ENCODE measurements at regions not wholly inside any gene's neighbourhood (a gene's known extent, or its start where the extent isn't known, plus 50 kb on each side); places are given as distances from the start of the nearest gene placed in this dataset.

DNA sequence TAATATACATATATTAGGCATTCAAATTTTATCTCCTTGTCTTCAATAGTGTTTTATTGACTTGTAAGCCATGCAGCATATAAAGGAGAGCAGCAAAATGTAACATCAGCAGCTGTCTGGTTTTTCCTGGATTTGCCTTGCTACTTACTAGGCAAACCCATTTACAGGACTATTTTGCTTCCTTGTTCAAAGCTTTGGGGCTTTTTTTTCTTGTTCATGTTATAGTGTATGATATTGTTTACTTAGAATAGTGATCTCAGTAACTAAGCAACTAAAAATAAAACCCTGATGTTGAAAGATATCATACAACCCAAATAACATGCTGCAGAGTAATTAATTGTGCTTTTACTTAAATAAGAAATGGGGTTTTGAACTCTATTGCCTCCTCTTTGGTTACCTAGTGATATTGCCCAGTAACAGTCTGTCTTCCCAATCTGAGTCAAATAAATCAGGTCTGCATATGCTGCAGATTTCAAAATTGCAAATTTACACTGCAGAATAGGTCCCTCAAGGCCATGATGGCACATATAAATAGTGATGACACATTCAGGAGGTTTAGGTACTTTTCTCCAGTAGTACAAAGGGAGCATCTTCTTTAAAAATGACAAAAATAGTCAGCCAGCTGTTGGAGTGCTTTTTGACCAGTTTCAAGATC lies 578.1 kb upstream of the NECTIN3 start:
- DNase-seq (no peak), ATAC-seq (no peak)
- Histone ChIP-seq H3K9me3 (ENCODE audit: control insufficient read depth in 2 of 3, low read length in 3 of 3) (no peaks in the 10 kb centered on the region), H3K4me3 (ENCODE audit: low read length) (no peak overlapping the region), H3K4me1 (ENCODE audit: control insufficient read depth in 2 of 2, insufficient read depth in 2 of 2, low read length in 2 of 2) (no peaks in the 10 kb centered on the region), H3K27ac (ENCODE audit: low read depth, low read length) (no peak overlapping the region), H3K36me3 (ENCODE audit: control insufficient read depth in 2 of 3, insufficient read depth in 3 of 3, low read length in 3 of 3) (no peaks in the 10 kb centered on the region), H3K27me3 (ENCODE audit: control insufficient read depth in 2 of 2, insufficient read depth in 2 of 2, low read length in 2 of 2) (peaks cover 0 to 4% of the 10 kb centered on the region in 2 donors)
- no peak overlapping the region for H3K4me3 Mint-ChIP-seq
- peaks cover 0 to 13% (median 3%) of the 10 kb centered on the region in 11 donors for H3K9me3 Mint-ChIP-seq
- ChIA-PET CTCF (no interaction called here), POLR2A (no interaction called here)
- peaks cover 0 to 13% (median 7%) of the 10 kb centered on the region in 5 donors for H3K27me3 Mint-ChIP-seq
- no peaks in the 10 kb centered on the region for H3K36me3 Mint-ChIP-seq
- no peak overlapping the region for H3K27ac Mint-ChIP-seq
- H3K4me1 Mint-ChIP-seq = no peaks in the 10 kb centered on the region
- intact Hi-C loops (cut with micrococcal nuclease) = no loop called here

DNA sequence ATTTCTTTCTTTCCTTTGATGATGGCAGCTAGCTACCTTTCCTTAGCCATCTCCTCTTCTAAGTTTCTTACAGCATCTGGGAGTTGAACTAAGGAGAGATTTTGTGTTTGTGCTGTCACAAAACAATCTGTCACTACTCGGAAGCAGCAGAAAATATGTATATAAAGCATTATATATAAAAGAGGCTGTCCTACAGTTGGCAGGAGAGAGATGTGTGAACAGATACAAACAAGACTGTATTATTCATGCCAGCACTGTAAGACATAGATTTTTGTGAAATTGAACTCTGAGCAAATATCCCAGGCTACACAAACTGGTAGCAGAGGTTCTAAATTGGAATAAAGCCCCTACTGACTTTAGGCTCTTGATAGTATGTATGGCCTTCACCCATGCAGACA lies 577.5 kb upstream of the NECTIN3 start:
- no peaks in the 10 kb centered on the region for H3K9me3 ChIP-seq (ENCODE audit: control insufficient read depth in 2 of 3, low read length in 3 of 3)
- intact Hi-C loops (cut with micrococcal nuclease) = no loop called here
- H3K4me3 Mint-ChIP-seq = no peak overlapping the region

DNA sequence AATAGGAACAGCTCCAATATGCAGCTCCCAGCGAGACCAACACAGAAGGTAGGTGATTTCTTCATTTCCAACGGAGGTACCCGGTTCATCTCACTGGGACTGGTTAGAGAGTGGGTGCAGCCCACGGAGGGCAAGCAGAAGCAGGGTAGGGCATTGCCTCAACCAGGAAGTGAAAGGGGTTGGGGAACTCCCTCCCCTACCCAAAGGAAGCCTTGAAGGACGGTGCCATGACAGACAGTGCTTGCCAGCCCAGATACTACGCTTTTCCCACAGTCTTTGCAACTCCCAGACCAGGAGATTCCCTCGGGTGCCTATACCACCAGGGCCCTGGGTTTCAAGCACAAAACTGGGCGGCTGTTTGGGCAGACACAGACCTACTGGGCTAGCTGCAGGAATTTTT lies 576.9 kb upstream of the NECTIN3 start:
- POLR2A ChIA-PET = no interaction called here
- Histone ChIP-seq H3K4me1 (ENCODE audit: control insufficient read depth in 2 of 2, insufficient read depth in 2 of 2, low read length in 2 of 2) (no peaks in the 10 kb centered on the region), H3K4me3 (ENCODE audit: low read length) (no peak overlapping the region), H3K27ac (ENCODE audit: low read depth, low read length) (no peak overlapping the region), H3K27me3 (ENCODE audit: control insufficient read depth in 2 of 2, insufficient read depth in 2 of 2, low read length in 2 of 2) (no peaks in the 10 kb centered on the region), H3K9me3 (ENCODE audit: control insufficient read depth in 2 of 3, low read length in 3 of 3) (no peaks in the 10 kb centered on the region), H3K36me3 (ENCODE audit: control insufficient read depth in 2 of 3, insufficient read depth in 3 of 3, low read length in 3 of 3) (no peaks in the 10 kb centered on the region)
- intact Hi-C loops (cut with micrococcal nuclease) = no loop called here
- Mint-ChIP-seq H3K36me3 (no peaks in the 10 kb centered on the region), H3K4me3 (no peak overlapping the region), H3K9me3 (peaks cover 0 to 6% (median 0%) of the 10 kb centered on the region in 11 donors), H3K27ac (no peak overlapping the region), H3K4me1 (no peaks in the 10 kb centered on the region), H3K27me3 (peaks cover 0 to 7% (median 7%) of the 10 kb centered on the region in 5 donors)
- CTCF ChIA-PET = no interaction called here
- ATAC-seq = no peak
- no peak for DNase-seq

More for the DNA sequence above, 577.5 kb upstream of the NECTIN3 start:
- ATAC-seq (no peak), DNase-seq (no peak)
- H3K27me3 Mint-ChIP-seq = peaks cover 0 to 10% (median 7%) of the 10 kb centered on the region in 5 donors
- no peaks in the 10 kb centered on the region for H3K27me3 ChIP-seq (ENCODE audit: control insufficient read depth in 2 of 2, insufficient read depth in 2 of 2, low read length in 2 of 2)
- peaks cover 0 to 8% (median 2%) of the 10 kb centered on the region in 11 donors for H3K9me3 Mint-ChIP-seq
- ChIA-PET POLR2A (no interaction called here), CTCF (no interaction called here)
- H3K4me1 Mint-ChIP-seq = no peaks in the 10 kb centered on the region
- no peaks in the 10 kb centered on the region for H3K36me3 ChIP-seq (ENCODE audit: control insufficient read depth in 2 of 3, insufficient read depth in 3 of 3, low read length in 3 of 3)
- no peaks in the 10 kb centered on the region for H3K4me1 ChIP-seq (ENCODE audit: control insufficient read depth in 2 of 2, insufficient read depth in 2 of 2, low read length in 2 of 2)
- H3K27ac Mint-ChIP-seq = no peak overlapping the region
- H3K27ac ChIP-seq (ENCODE audit: low read depth, low read length) = no peak overlapping the region
- no peaks in the 10 kb centered on the region for H3K36me3 Mint-ChIP-seq
- H3K4me3 ChIP-seq (ENCODE audit: low read length) = no peak overlapping the region

DNA sequence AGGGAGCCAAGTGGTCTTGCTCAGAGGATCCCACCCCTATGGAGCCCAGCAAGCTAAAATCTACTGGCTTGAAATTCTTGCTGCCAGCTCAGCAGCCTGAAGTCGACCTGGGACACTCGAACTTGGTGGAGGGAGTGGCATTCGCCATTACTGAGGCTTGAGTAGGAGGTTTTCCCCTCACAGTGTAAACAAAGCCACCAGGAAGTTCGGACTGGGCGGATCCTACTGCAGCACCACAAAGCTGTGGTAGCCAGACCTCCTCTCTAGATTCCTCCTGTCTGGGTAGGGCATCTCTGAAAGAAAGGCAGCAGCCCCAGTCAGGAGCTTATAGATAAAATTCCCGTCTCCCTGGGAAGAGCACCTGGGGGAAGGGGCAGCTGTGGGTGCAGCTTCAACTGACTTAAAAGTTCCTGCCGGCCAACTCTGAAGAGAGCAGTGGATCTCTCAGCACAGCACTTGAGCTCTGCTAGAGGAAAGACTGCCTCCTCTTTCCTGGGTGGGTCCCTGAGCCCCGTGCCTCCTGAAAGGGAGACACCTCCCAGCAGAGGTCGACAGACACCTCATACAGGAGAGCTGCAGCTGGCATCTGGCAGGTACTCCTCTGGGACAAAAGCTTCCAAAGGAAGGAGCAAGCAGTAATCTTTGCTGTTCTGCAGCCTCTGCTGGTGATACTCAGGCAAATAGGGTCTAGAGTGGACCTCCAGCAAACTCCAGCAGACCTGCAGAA lies 576.3 kb upstream of the NECTIN3 start:
- no peak overlapping the region for H3K27ac Mint-ChIP-seq

DNA sequence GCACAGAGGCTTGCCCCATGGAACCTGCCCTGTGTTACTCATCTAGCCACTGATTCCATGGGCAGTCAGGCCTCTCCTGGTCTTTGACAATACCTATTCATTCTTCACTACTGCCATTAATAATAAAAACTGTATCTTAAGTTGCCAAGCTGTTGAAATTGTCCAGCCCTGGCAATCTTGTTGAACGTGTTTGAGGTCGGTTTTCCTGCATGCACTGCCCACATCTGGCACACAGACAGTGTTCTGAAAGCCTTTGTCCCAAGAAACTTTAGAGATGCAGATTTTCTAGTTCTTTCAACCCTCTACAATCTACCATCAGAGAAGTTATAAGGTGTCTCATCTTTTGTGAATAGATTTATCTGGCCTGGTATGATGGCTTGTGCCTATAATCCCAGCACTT lies 567.2 kb upstream of the NECTIN3 start:
- intact Hi-C loops (cut with micrococcal nuclease) = no loop called here
- no peaks in the 10 kb centered on the region for H3K36me3 Mint-ChIP-seq
- no peak overlapping the region for H3K27ac ChIP-seq (ENCODE audit: low read depth, low read length)
- H3K27ac Mint-ChIP-seq = no peak overlapping the region
- H3K4me1 Mint-ChIP-seq = peaks cover 0 to 1% (median 0%) of the 10 kb centered on the region in 7 donors
- no peak overlapping the region for H3K4me3 Mint-ChIP-seq
- H3K36me3 ChIP-seq (ENCODE audit: control insufficient read depth in 2 of 3, insufficient read depth in 3 of 3, low read length in 3 of 3) = no peaks in the 10 kb centered on the region
- H3K4me3 ChIP-seq (ENCODE audit: low read length) = no peak overlapping the region
- no peaks in the 10 kb centered on the region for H3K27me3 ChIP-seq (ENCODE audit: control insufficient read depth in 2 of 2, insufficient read depth in 2 of 2, low read length in 2 of 2)
- H3K9me3 Mint-ChIP-seq = peaks cover 0 to 19% (median 4%) of the 10 kb centered on the region in 11 donors
- no peaks in the 10 kb centered on the region for H3K9me3 ChIP-seq (ENCODE audit: control insufficient read depth in 2 of 3, low read length in 3 of 3)
- DNase-seq (no peak), ATAC-seq (no peak)
- ChIA-PET POLR2A (no interaction called here), CTCF (no interaction called here)
- peaks cover 0 to under 1% (median 0%) of the 10 kb centered on the region in 5 donors for H3K27me3 Mint-ChIP-seq
- no peaks in the 10 kb centered on the region for H3K4me1 ChIP-seq (ENCODE audit: control insufficient read depth in 2 of 2, insufficient read depth in 2 of 2, low read length in 2 of 2)

More for the DNA sequence above, 576.3 kb upstream of the NECTIN3 start:
- no peak for ATAC-seq
- H3K4me1 Mint-ChIP-seq = no peaks in the 10 kb centered on the region
- DNase-seq = no peak
- no peak overlapping the region for H3K4me3 Mint-ChIP-seq
- H3K36me3 ChIP-seq (ENCODE audit: control insufficient read depth in 2 of 3, insufficient read depth in 3 of 3, low read length in 3 of 3) = no peaks in the 10 kb centered on the region
- no peaks in the 10 kb centered on the region for H3K9me3 ChIP-seq (ENCODE audit: control insufficient read depth in 2 of 3, low read length in 3 of 3)
- no peak overlapping the region for H3K4me3 ChIP-seq (ENCODE audit: low read length)
- no peaks in the 10 kb centered on the region for H3K4me1 ChIP-seq (ENCODE audit: control insufficient read depth in 2 of 2, insufficient read depth in 2 of 2, low read length in 2 of 2)
- ChIA-PET CTCF (no interaction called here), POLR2A (no interaction called here)
- no peaks in the 10 kb centered on the region for H3K27me3 ChIP-seq (ENCODE audit: control insufficient read depth in 2 of 2, insufficient read depth in 2 of 2, low read length in 2 of 2)
- no peaks in the 10 kb centered on the region for H3K36me3 Mint-ChIP-seq
- peaks cover 0 to 6% (median 0%) of the 10 kb centered on the region in 11 donors for H3K9me3 Mint-ChIP-seq
- no peak overlapping the region for H3K27ac ChIP-seq (ENCODE audit: low read depth, low read length)
- intact Hi-C loops (cut with micrococcal nuclease) = no loop called here
- H3K27me3 Mint-ChIP-seq = peaks cover 0 to 7% (median 7%) of the 10 kb centered on the region in 5 donors

DNA sequence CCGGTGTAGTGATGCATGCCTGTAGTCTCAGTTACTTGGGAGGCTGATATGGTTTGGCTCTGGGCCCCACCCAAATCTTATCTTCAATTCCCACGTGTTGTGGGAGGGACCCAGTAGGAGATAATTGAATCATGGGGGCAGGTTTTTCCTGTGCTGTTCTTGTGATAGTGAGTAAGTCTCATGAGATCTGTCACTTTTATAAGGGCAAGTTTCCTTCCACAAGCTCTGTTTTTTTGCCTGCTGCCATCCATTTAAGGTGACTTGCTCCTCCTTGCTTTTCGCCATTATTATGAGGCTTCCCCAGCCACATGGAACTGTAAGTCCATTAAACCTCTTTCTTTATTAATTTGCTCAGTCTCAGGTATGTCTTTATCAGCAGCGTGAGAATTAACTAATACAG lies 566.7 kb upstream of the NECTIN3 start:
- no peak overlapping the region for H3K4me3 ChIP-seq (ENCODE audit: low read length)
- no peak for ATAC-seq
- H3K4me3 Mint-ChIP-seq = no peak overlapping the region
- H3K9me3 ChIP-seq (ENCODE audit: control insufficient read depth in 2 of 3, low read length in 3 of 3) = no peaks in the 10 kb centered on the region
- peaks cover 0 to 24% (median 4%) of the 10 kb centered on the region in 11 donors for H3K9me3 Mint-ChIP-seq
- ChIA-PET CTCF (no interaction called here), POLR2A (no interaction called here)
- DNase-seq = no peak
- no peak overlapping the region for H3K27ac ChIP-seq (ENCODE audit: low read depth, low read length)
- H3K27me3 Mint-ChIP-seq = peaks cover 0 to 5% (median 0%) of the 10 kb centered on the region in 5 donors
- H3K4me1 ChIP-seq (ENCODE audit: control insufficient read depth in 2 of 2, insufficient read depth in 2 of 2, low read length in 2 of 2) = no peaks in the 10 kb centered on the region
- no peaks in the 10 kb centered on the region for H3K36me3 Mint-ChIP-seq
- H3K27ac Mint-ChIP-seq = no peak overlapping the region
- intact Hi-C loops (cut with micrococcal nuclease) = no loop called here
- no peaks in the 10 kb centered on the region for H3K36me3 ChIP-seq (ENCODE audit: control insufficient read depth in 2 of 3, insufficient read depth in 3 of 3, low read length in 3 of 3)
- peaks cover 0 to 1% (median 0%) of the 10 kb centered on the region in 7 donors for H3K4me1 Mint-ChIP-seq
- H3K27me3 ChIP-seq (ENCODE audit: control insufficient read depth in 2 of 2, insufficient read depth in 2 of 2, low read length in 2 of 2) = no peaks in the 10 kb centered on the region

DNA sequence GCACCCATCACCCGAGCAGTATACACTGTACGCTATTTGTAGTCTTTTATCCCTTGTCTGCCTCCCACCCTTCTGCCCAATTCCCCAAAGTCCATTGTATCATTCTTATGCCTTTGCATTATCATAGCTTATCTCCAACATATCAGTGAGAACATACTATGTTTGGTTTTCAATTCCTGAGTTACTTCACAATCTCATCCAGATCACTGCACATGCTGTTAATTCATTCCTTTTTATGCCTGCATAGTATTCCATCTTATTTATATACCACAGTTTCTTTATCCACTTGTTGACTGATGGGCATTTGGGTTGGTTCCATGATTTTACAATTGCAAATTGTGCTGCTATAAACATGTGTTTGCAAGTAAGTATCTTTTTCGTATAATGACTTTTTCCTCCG lies 564.7 kb upstream of the NECTIN3 start:
- intact Hi-C loops (cut with micrococcal nuclease) = no loop called here
- Mint-ChIP-seq H3K36me3 (no peaks in the 10 kb centered on the region), H3K9me3 (peaks cover 2 to 24% (median 6%) of the 10 kb centered on the region in 11 donors), H3K27me3 (peaks cover 0 to 15% (median 7%) of the 10 kb centered on the region in 5 donors), H3K27ac (no peak overlapping the region), H3K4me1 (peaks cover 0 to 1% (median 0%) of the 10 kb centered on the region in 7 donors), H3K4me3 (no peak overlapping the region)
- ChIA-PET CTCF (no interaction called here), POLR2A (no interaction called here)
- ATAC-seq (no peak), DNase-seq (no peak)
- H3K4me1 ChIP-seq (ENCODE audit: control insufficient read depth in 2 of 2, insufficient read depth in 2 of 2, low read length in 2 of 2) = no peaks in the 10 kb centered on the region
- no peaks in the 10 kb centered on the region for H3K9me3 ChIP-seq (ENCODE audit: control insufficient read depth in 2 of 3, low read length in 3 of 3)
- no peak overlapping the region for H3K27ac ChIP-seq (ENCODE audit: low read depth, low read length)
- no peaks in the 10 kb centered on the region for H3K27me3 ChIP-seq (ENCODE audit: control insufficient read depth in 2 of 2, insufficient read depth in 2 of 2, low read length in 2 of 2)
- H3K36me3 ChIP-seq (ENCODE audit: control insufficient read depth in 2 of 3, insufficient read depth in 3 of 3, low read length in 3 of 3) = no peaks in the 10 kb centered on the region
- no peak overlapping the region for H3K4me3 ChIP-seq (ENCODE audit: low read length)

Data from naive thymus-derived CD4-positive, alpha-beta T cell (primary cell).